HUES6 (cell line): ENCODE measurements at regions not wholly inside any gene's neighbourhood (a gene's known extent, or its start where the extent isn't known, plus 50 kb on each side); places are given as distances from the start of the nearest gene placed in this dataset.
"Not testable (repeated sequence)": the region's sequence is repeated elsewhere in the genome, so short reads cannot be mapped to it uniquely, and the experiment has no call there.

ENCODE experiments used
- H3K27ac ChIP-seq: 2 replicates; pipeline ENCODE4 v1.7.0; 2013; ENCODE audit warnings: low read depth, mild to moderate bottlenecking, low read length, inconsistent platforms
- H3K27me3 ChIP-seq: 2 replicates; pipeline ENCODE4 v1.6.1; 2013; ENCODE audit warnings: low read length; ENCODE audit not compliant: control insufficient read depth, insufficient read depth
- H3K36me3 ChIP-seq: 2 replicates; pipeline ENCODE4 v1.6.1; 2013; ENCODE audit warnings: low read length; ENCODE audit not compliant: control insufficient read depth, insufficient read depth
- H3K4me1 ChIP-seq: 2 replicates; pipeline ENCODE4 v1.6.1; 2013; ENCODE audit warnings: low read length; ENCODE audit not compliant: control insufficient read depth, insufficient read depth
- H3K4me3 ChIP-seq: 2 replicates; pipeline ENCODE4 v1.5.1; 2013; ENCODE audit warnings: low read depth, low read length
- H3K9ac ChIP-seq: one replicate; pipeline ENCODE4 v1.6.1; 2013; ENCODE audit warnings: mild to moderate bottlenecking, low read length
- H3K9me3 ChIP-seq: 2 replicates; pipeline ENCODE4 v1.6.1; 2013; ENCODE audit warnings: low read depth, low read length; ENCODE audit not compliant: control insufficient read depth, insufficient read depth

- no peak overlapping the region for H3K9ac ChIP-seq
- peaks cover 5% of the 10 kb centered on the region; the same call in 1 of the 2 replicates for H3K9me3 ChIP-seq
- H3K4me3 ChIP-seq: no peak overlapping the region
- no peak overlapping the region for H3K27ac ChIP-seq
- no peaks in the 10 kb centered on the region for H3K27me3 ChIP-seq
- no peaks in the 10 kb centered on the region for H3K4me1 ChIP-seq
- H3K36me3 ChIP-seq: no peaks in the 10 kb centered on the region
These were observed 335.6 kb upstream of the LRRC4C start for GRCh38 chr11:41795004-41795403.

GRCh38 chr11:41799754-41800153 lies 340.3 kb upstream of the LRRC4C start:
- Histone ChIP-seq H3K27me3 (no peaks in the 10 kb centered on the region), H3K36me3 (no peaks in the 10 kb centered on the region), H3K9me3 (no peaks in the 10 kb centered on the region), H3K9ac (no peak overlapping the region), H3K4me1 (no peaks in the 10 kb centered on the region), H3K27ac (no peak overlapping the region), H3K4me3 (no peak overlapping the region)

- Histone ChIP-seq H3K27ac (no peak overlapping the region), H3K9me3 (no peaks in the 10 kb centered on the region), H3K9ac (no peak overlapping the region), H3K4me1 (no peaks in the 10 kb centered on the region), H3K36me3 (no peaks in the 10 kb centered on the region), H3K27me3 (no peaks in the 10 kb centered on the region), H3K4me3 (no peak overlapping the region)
These were observed 344.4 kb upstream of the LRRC4C start for GRCh38 chr11:41803895-41804294.

GRCh38 chr11:41816396-41816795 lies 356.9 kb upstream of the LRRC4C start:
- no peaks in the 10 kb centered on the region for H3K36me3 ChIP-seq
- no peak overlapping the region for H3K27ac ChIP-seq
- H3K4me3 ChIP-seq: no peak overlapping the region
- H3K9me3 ChIP-seq: peaks cover 13% of the 10 kb centered on the region
- H3K27me3 ChIP-seq: no peaks in the 10 kb centered on the region
- no peaks in the 10 kb centered on the region for H3K4me1 ChIP-seq
- no peak overlapping the region for H3K9ac ChIP-seq

GRCh38 chr11:41824287-41824686 lies 364.8 kb upstream of the LRRC4C start:
- H3K27ac ChIP-seq, H3K36me3 ChIP-seq, H3K9me3 ChIP-seq, H3K4me1 ChIP-seq, H3K4me3 ChIP-seq, H3K9ac ChIP-seq, H3K27me3 ChIP-seq: not testable (repeated sequence)

GRCh38 chr11:41826085-41826484 lies 366.6 kb upstream of the LRRC4C start:
- Histone ChIP-seq H3K9ac (no peak overlapping the region), H3K9me3 (no peaks in the 10 kb centered on the region), H3K36me3 (no peaks in the 10 kb centered on the region), H3K4me1 (no peaks in the 10 kb centered on the region), H3K27ac (no peak overlapping the region), H3K4me3 (no peak overlapping the region), H3K27me3 (no peaks in the 10 kb centered on the region)

GRCh38 chr11:41836431-41836830 lies 377.0 kb upstream of the LRRC4C start:
- Histone ChIP-seq H3K9me3 (no peaks in the 10 kb centered on the region), H3K9ac (no peak overlapping the region), H3K36me3 (no peaks in the 10 kb centered on the region), H3K27me3 (no peaks in the 10 kb centered on the region), H3K4me3 (no peak overlapping the region), H3K27ac (no peak overlapping the region), H3K4me1 (no peaks in the 10 kb centered on the region)

GRCh38 chr11:41842673-41843072 lies 383.2 kb upstream of the LRRC4C start:
- H3K27me3 ChIP-seq: no peaks in the 10 kb centered on the region
- no peaks in the 10 kb centered on the region for H3K36me3 ChIP-seq
- H3K4me1 ChIP-seq: no peaks in the 10 kb centered on the region
- H3K27ac ChIP-seq: no peak overlapping the region
- H3K9me3 ChIP-seq: peaks cover 14% of the 10 kb centered on the region
- no peak overlapping the region for H3K9ac ChIP-seq
- no peak overlapping the region for H3K4me3 ChIP-seq

GRCh38 chr11:41845066-41845465 lies 385.6 kb upstream of the LRRC4C start:
- no peaks in the 10 kb centered on the region for H3K27me3 ChIP-seq
- H3K36me3 ChIP-seq: no peaks in the 10 kb centered on the region
- no peaks in the 10 kb centered on the region for H3K4me1 ChIP-seq
- no peak overlapping the region for H3K4me3 ChIP-seq
- H3K9ac ChIP-seq: no peak overlapping the region
- H3K9me3 ChIP-seq: peaks cover 17% of the 10 kb centered on the region
- H3K27ac ChIP-seq: no peak overlapping the region

- H3K9ac ChIP-seq: no peak overlapping the region
- peaks cover 3% of the 10 kb centered on the region; the same call in 1 of the 2 replicates for H3K4me1 ChIP-seq
- H3K36me3 ChIP-seq: no peaks in the 10 kb centered on the region
- H3K27me3 ChIP-seq: no peaks in the 10 kb centered on the region
- peaks cover 4% of the 10 kb centered on the region; the same call in 1 of the 2 replicates for H3K9me3 ChIP-seq
- H3K27ac ChIP-seq: no peak overlapping the region
- no peak overlapping the region for H3K4me3 ChIP-seq
These were observed 388.9 kb upstream of the LRRC4C start for GRCh38 chr11:41848349-41848748.

- Histone ChIP-seq H3K27me3 (no peaks in the 10 kb centered on the region), H3K36me3 (no peaks in the 10 kb centered on the region), H3K4me3 (no peak overlapping the region), H3K9ac (no peak overlapping the region), H3K4me1 (peaks cover 4% of the 10 kb centered on the region; the same call in 1 of the 2 replicates), H3K9me3 (peaks cover 3% of the 10 kb centered on the region; the same call in 1 of the 2 replicates), H3K27ac (no peak overlapping the region)
These were observed 389.8 kb upstream of the LRRC4C start for GRCh38 chr11:41849250-41849649.

GRCh38 chr11:41851743-41852142 lies 392.3 kb upstream of the LRRC4C start:
- peaks cover 4% of the 10 kb centered on the region; the same call in 1 of the 2 replicates for H3K4me1 ChIP-seq
- H3K4me3 ChIP-seq: no peak overlapping the region
- peaks cover 3% of the 10 kb centered on the region; the same call in 1 of the 2 replicates for H3K9me3 ChIP-seq
- H3K36me3 ChIP-seq: no peaks in the 10 kb centered on the region
- no peak overlapping the region for H3K9ac ChIP-seq
- H3K27ac ChIP-seq: no peak overlapping the region
- H3K27me3 ChIP-seq: no peaks in the 10 kb centered on the region
